Anterior cingulate cortex (tissue), 58 donors: ENCODE measurements at regions not wholly inside any gene's neighbourhood (a gene's known extent, or its start where the extent isn't known, plus 50 kb on each side); places are given as distances from the start of the nearest gene placed in this dataset.

Experiments used
- DNase-seq, 58 donors: peaks; one replicate each; lab custom pipeline; 2025; lab: John Stamatoyannopoulos, UW

GRCh38 chr5:114686356-114686755 is 324.5 kb downstream of the KCNN2 start:
- DNase-seq = peak in 1 of 58 donors; percentile 1

DNA sequence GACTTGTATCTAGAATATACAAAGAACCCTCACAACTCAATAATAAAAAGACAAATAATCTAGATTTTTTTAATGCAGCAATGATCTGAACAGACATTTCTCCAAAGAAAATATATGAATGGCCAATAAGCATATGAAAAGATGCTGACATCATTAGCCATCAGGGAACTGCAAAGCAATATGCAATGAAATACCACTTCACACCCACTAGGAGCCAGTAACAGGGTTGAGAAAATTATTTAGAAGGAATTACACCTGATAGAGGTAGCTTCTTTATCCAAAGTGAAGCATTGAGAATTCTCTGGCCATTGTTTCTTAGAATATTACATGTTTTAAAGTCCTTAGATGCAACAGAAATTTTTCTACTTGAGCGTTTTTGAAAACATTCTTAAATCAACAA is 316.9 kb downstream of the KCNN2 start:
- DNase-seq = no peak

GRCh38 chr5:114665551-114665950 is 303.7 kb downstream of the KCNN2 start:
- DNase-seq = no peak

GRCh38 chr5:114660791-114661190 is 298.9 kb downstream of the KCNN2 start:
- no peak for DNase-seq

- no peak for DNase-seq
Observed at GRCh38 chr5:114658194-114658593, 296.3 kb downstream of the KCNN2 start.

DNA sequence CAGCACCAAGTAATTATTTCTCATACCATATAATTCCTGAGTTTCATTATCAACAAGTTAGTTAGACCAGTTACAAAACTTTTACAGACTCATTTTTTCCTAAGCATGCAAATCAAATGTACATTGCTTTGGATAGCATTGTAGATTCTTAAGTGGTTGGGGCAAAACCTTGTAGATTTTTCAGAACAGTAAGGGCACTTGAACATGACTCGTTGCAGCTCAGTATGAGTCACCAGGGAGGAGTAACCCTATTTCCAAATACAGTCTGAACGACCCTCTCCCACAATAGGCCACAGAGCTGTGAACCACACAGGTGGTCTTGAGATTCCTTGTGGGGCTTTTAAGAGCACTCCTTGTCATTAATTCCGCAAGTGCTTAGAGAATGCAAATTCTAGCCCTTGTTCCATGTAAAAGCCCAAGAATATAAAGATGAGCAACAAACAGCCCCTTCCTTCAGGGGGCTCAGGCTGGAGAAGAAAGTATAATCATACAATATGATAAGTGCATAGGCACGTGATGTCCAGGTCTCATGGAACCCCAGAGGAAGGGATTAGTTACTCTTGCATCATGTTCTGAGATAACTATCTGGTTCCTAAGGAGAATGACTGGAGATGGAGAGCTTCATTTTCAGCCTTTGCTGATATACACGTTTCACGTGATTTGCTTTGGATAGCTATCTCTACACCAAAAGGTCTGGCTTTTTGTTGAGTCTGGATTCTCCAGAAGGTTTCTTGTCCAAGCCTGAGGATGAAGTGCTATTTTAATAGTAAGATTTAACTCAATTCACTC is 295.7 kb downstream of the KCNN2 start:
- DNase-seq = no peak

GRCh38 chr5:114649878-114650277 is 288.0 kb downstream of the KCNN2 start:
- DNase-seq = no peak

- DNase-seq = no peak
Observed at GRCh38 chr5:114648940-114649339, 287.1 kb downstream of the KCNN2 start.

DNA sequence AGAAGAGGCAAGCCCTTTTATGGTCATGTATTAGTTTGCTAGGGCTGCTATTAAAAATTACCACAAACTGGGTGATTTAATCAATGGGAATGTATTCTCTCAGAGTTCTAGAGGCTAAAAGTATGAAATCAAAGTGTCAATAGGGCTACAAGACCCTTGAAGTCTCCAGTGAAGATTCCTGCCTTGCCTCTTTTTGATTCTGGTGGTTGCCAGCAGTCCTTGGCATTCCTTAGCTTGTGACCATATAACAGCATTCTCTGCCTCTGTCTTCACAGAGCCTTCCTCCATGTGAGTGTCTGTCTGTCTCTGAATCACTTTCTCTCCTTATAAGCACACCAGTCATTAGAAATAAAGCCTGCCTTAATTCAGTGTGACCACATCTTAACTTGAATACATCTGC is 282.7 kb downstream of the KCNN2 start:
- no peak for DNase-seq

- no peak for DNase-seq
Observed at GRCh38 chr5:114636271-114636670, 274.4 kb downstream of the KCNN2 start.

- DNase-seq = no peak
Observed at GRCh38 chr5:114634967-114635901, 273.4 kb downstream of the KCNN2 start.

- no peak for DNase-seq
Observed at GRCh38 chr5:114634517-114634916, 272.6 kb downstream of the KCNN2 start.

DNA sequence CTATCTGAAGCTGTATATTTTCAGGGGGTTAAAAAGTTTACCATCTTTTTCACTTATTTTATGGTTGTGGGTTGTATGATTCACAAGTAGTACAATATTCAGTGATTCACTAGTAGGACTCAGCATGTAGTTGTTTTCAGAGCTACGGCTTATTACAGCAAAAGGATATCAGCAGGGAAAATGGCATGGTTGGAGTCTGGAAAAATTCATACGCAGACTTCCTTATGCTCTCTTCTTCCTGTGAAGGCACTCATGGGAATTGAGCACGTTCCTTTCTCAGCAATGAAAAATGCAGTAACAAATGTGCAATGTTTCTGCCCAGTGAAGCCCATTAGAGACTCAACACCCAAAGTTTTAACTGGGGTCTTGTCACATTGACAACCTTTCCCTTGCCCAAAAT is 250.5 kb downstream of the KCNN2 start:
- DNase-seq = no peak

DNA sequence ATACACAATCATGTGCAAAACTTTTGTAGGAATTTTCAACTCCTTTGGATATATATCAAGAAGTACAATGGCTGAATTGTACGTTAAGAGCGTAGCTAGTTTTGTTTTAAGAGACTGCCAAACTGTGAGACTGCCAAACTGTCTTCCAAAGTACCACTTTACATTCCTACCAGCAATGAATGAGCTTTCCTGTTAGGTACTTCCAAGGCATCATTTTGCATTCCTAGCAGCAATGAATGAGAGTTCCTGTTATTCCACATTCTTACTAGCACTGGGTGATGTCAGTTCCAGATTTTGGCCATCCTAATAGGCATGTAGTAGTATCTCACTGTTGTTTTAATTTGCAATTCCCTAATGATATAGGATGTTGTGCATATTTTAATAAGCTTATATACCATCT is 219.3 kb downstream of the KCNN2 start:
- no peak for DNase-seq

- DNase-seq = no peak
Observed at GRCh38 chr5:114565871-114566270, 204.0 kb downstream of the KCNN2 start.

GRCh38 chr5:114565139-114565538 is 203.3 kb downstream of the KCNN2 start:
- no peak for DNase-seq

DNA sequence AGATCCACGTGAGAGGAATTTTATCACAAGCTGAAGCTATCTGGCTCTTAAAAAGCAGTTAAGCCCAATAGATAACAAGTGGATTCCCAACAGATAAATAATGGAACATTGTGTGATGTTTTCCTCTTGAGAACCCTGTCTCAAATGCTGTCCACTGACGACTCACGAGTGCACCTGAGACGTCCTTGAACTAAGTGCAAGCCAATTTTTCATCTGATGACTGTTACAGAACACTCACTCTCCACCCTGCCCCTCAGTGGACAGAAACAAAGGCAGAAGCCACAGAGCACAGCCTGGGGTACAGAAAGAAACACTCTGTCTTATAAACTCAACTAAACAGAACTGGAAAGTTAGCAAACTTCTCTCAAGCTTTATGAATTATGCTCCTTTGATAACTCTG is 199.5 kb downstream of the KCNN2 start:
- no peak for DNase-seq
